ENCODE measurements at regions not wholly inside any gene's neighbourhood (a gene's known extent, or its start where the extent isn't known, plus 50 kb on each side); places are given as distances from the start of the nearest gene placed in this dataset.

DNA sequence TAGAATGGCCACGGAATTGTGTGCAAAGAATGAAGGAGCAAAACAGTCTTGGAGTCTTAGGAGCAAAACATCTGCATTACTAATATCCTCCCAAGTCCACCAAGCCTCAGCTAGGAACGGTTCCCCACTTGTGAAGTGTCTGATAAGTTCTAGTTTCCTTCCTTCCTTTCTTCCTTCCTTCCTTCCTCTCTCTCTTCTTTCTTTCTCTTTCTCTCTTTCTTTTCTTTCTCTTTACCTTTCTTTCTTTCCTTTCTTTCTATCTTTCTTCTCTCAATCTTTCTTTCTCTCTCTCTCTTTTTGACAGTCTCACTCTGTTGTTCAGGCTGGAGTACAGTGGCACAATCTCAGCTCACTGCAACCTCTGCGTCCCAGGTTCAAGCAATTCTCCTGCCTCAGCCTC, 160.8 kb downstream of the FOXL1 start:
- H3K4me2 ChIP-seq (ENCODE audit: control insufficient read depth, insufficient read depth) = no peak overlapping the region
- no peak overlapping the region for H3K4me3 ChIP-seq
- H4K20me1 ChIP-seq (ENCODE audit: control insufficient read depth, insufficient read depth) = no peaks in the 10 kb centered on the region
- BruUV-seq (replicated peaks) = no TSS peak
- peaks cover 3 to 9% of the 10 kb centered on the region in 2 experiments for H3K27me3 ChIP-seq (replicated peaks in 1 of 2; ENCODE audit: control insufficient read depth in 2 of 2, insufficient read depth in 2 of 2, low read length in 1 of 2)
- RAD21 ChIA-PET (ENCODE audit: unreplicated experiment) = no interaction called here
- H3K9ac ChIP-seq (ENCODE audit: control insufficient read depth, insufficient read depth, low read length) = no peak overlapping the region
- POLR2A ChIA-PET = no interaction called here
- FAIRE-seq = no peak
- no peaks in the 10 kb centered on the region for H3K36me3 ChIP-seq (ENCODE audit: control insufficient read depth in 2 of 2, insufficient read depth in 2 of 2, low read length in 1 of 2)
- H3K27ac ChIP-seq (ENCODE audit: control insufficient read depth, insufficient read depth) = no peak overlapping the region
- no peak for DNase-seq (ENCODE audit: low read depth, low spot score)
- WGBS (ENCODE audit: insufficient coverage, insufficient replicate concordance, low lambda C conversion rate, missing lambda C conversion rate) = 10% methylated on average over 3 of the region's 3 CpGs
- ATAC-seq = no peak
- H2AFZ ChIP-seq (ENCODE audit: control insufficient read depth, low read depth, low read length) = no peak overlapping the region
- SMC1A ChIA-PET (ENCODE audit: uncharacterized antibody, unreplicated experiment) = interaction anchor here (1.2 kb wide), 1 partner anchor 18 kb away, joined by 3 read pairs; no protein-coding TSS in a partner anchor
- H3K79me2 ChIP-seq (ENCODE audit: control insufficient read depth, insufficient read depth, low read length) = no peaks in the 10 kb centered on the region
- CTCF ChIA-PET = no interaction called here
- no peaks in the 10 kb centered on the region for H3K9me3 ChIP-seq (replicated peaks; ENCODE audit: control insufficient read depth, insufficient read depth, low read length)
- no peaks in the 10 kb centered on the region for H3K4me1 ChIP-seq (ENCODE audit: control insufficient read depth, insufficient read depth, low read length)
- TF ChIP-seq EGR1 (IDR thresholded peaks at IDR 0.05; ENCODE audit: borderline replicate concordance in 1 of 2, low read depth in 2 of 2, low read length in 2 of 2) = no peak
- no peak for TF ChIP-seq HDAC2 (IDR thresholded peaks at IDR 0.05)
- TF ChIP-seq, protein P1, sequence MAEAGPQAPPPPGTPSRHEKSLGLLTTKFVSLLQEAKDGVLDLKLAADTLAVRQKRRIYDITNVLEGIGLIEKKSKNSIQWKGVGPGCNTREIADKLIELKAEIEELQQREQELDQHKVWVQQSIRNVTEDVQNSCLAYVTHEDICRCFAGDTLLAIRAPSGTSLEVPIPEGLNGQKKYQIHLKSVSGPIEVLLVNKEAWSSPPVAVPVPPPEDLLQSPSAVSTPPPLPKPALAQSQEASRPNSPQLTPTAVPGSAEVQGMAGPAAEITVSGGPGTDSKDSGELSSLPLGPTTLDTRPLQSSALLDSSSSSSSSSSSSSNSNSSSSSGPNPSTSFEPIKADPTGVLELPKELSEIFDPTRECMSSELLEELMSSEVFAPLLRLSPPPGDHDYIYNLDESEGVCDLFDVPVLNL (IDR thresholded peaks at IDR 0.05; ENCODE audit: low read depth, low read length) = no peak
- TF ChIP-seq HCFC1 (IDR thresholded peaks at IDR 0.05; ENCODE audit: low read length) = no peak
- no peak for TF ChIP-seq GABPA (IDR thresholded peaks at IDR 0.05; ENCODE audit: low read depth)
- TF ChIP-seq TARDBP (IDR thresholded peaks at IDR 0.05; ENCODE audit: borderline replicate concordance) = no peak
- no peak for TF ChIP-seq RUNX3 (IDR thresholded peaks at IDR 0.05; ENCODE audit: low read length)
- TF ChIP-seq ZBED1 (IDR thresholded peaks at IDR 0.05; ENCODE audit: borderline replicate concordance) = no peak
- no peak for TF ChIP-seq CREM (IDR thresholded peaks at IDR 0.05; ENCODE audit: low read depth)
- TF ChIP-seq CHD4 (IDR thresholded peaks at IDR 0.05) = no peak
- TF ChIP-seq, protein P2, sequence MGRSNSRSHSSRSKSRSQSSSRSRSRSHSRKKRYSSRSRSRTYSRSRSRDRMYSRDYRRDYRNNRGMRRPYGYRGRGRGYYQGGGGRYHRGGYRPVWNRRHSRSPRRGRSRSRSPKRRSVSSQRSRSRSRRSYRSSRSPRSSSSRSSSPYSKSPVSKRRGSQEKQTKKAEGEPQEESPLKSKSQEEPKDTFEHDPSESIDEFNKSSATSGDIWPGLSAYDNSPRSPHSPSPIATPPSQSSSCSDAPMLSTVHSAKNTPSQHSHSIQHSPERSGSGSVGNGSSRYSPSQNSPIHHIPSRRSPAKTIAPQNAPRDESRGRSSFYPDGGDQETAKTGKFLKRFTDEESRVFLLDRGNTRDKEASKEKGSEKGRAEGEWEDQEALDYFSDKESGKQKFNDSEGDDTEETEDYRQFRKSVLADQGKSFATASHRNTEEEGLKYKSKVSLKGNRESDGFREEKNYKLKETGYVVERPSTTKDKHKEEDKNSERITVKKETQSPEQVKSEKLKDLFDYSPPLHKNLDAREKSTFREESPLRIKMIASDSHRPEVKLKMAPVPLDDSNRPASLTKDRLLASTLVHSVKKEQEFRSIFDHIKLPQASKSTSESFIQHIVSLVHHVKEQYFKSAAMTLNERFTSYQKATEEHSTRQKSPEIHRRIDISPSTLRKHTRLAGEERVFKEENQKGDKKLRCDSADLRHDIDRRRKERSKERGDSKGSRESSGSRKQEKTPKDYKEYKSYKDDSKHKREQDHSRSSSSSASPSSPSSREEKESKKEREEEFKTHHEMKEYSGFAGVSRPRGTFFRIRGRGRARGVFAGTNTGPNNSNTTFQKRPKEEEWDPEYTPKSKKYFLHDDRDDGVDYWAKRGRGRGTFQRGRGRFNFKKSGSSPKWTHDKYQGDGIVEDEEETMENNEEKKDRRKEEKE (IDR thresholded peaks at IDR 0.05) = no peak
- in situ Hi-C loops (cut with MboI) (no loop called here), intact Hi-C loops (cut with micrococcal nuclease; ENCODE audit: unreplicated experiment) (no loop called here)
